CD4-positive, alpha-beta T cell (primary cell): ENCODE measurements at regions not wholly inside any gene's neighbourhood (a gene's known extent, or its start where the extent isn't known, plus 50 kb on each side); places are given as distances from the start of the nearest gene placed in this dataset.

Source experiments
- ATAC-seq: fragments of 200-7000 bp; cut with Tn5 transposase; one replicate; pipeline ENCODE4 v1.10.0; 2022; ENCODE audit warnings: mild to moderate bottlenecking; ENCODE audit not compliant: poor library complexity
- CTCF ChIA-PET: fragments of 350-600 bp; sonication (Branson Sonifier 250); formaldehyde crosslinking; loops from one replicate; lab custom pipeline; 2021; ENCODE audit warnings: antibody characterized with exemption, inconsistent platforms; lab: Charles Lee
- POLR2A ChIA-PET: fragments of 350-600 bp; sonication (Branson Sonifier 250); formaldehyde crosslinking; loops from one replicate; lab custom pipeline; 2021; ENCODE audit warnings: antibody characterized with exemption, inconsistent platforms; lab: Charles Lee
- DNase-seq, 14 experiments: peaks; one replicate each; pipeline ENCODE4 v3.0.0-alpha.2; 2013 to 2020; ENCODE audit warnings: mixed read lengths in 2 of 14
- H3K27ac ChIP-seq, 2 donors: one replicate each; pipeline versions ENCODE4 v1.5.1 to v1.7.0; 2013; ENCODE audit warnings: low read length in 2 of 2, low read depth in 1 of 2, mild to moderate bottlenecking in 1 of 2
- H3K27me3 ChIP-seq, 2 experiments: 1 replicate in 1 of 2; 2 replicates in 1 of 2; pipeline versions ENCODE4 v1.6.1 to v1.7.0; 2013; ENCODE audit warnings: low read length in 2 of 2, control low read depth in 1 of 2, mild to moderate bottlenecking in 1 of 2, moderate library complexity in 1 of 2; ENCODE audit not compliant: insufficient read depth in 2 of 2, control insufficient read depth in 1 of 2
- H3K36me3 ChIP-seq: one replicate; pipeline ENCODE4 v1.6.1; 2013; ENCODE audit warnings: low read length, control low read depth; ENCODE audit not compliant: insufficient read depth
- H3K4me1 ChIP-seq: one replicate; pipeline ENCODE4 v1.6.1; 2013; ENCODE audit warnings: low read length, control low read depth; ENCODE audit not compliant: insufficient read depth
- H3K4me3 ChIP-seq: one replicate; pipeline ENCODE4 v1.5.1; 2013; ENCODE audit warnings: mild to moderate bottlenecking, low read length, moderate library complexity
- H3K9me3 ChIP-seq, 2 experiments: 1 replicate in 1 of 2; 2 replicates in 1 of 2; pipeline versions ENCODE4 v1.6.1 to v1.7.0; 2013; ENCODE audit warnings: low read length in 2 of 2, mild to moderate bottlenecking in 2 of 2, control low read depth in 1 of 2, moderate library complexity in 1 of 2; ENCODE audit not compliant: control insufficient read depth in 1 of 2, insufficient read depth in 1 of 2
- H3K27ac Mint-ChIP-seq: one replicate; pipeline ENCODE4 v1.8.0; 2020; ENCODE audit warnings: mixed read lengths
- H3K27me3 Mint-ChIP-seq: one replicate; pipeline ENCODE4 v1.8.0; 2021; ENCODE audit warnings: mixed read lengths
- H3K36me3 Mint-ChIP-seq: one replicate; pipeline ENCODE4 v1.8.0; 2021; ENCODE audit warnings: low read depth, mixed read lengths
- H3K4me1 Mint-ChIP-seq: one replicate; pipeline ENCODE4 v1.8.0; 2021; ENCODE audit warnings: low read depth, mixed read lengths
- H3K4me3 Mint-ChIP-seq: one replicate; pipeline ENCODE4 v1.8.0; 2020; ENCODE audit warnings: mild to moderate bottlenecking, mixed read lengths
- H3K9me3 Mint-ChIP-seq: one replicate; pipeline ENCODE4 v1.8.0; 2020; ENCODE audit warnings: mixed read lengths
- CTCF ChIP-seq: fragments of 200-600 bp; IDR thresholded peaks from one replicate; pipeline ENCODE4 v1.8.0; 2022; ENCODE audit warnings: antibody characterized with exemption, mild to moderate bottlenecking
- intact Hi-C, 2 experiments: fragments of 100-400 bp; cut with DNase I in 1 of 2; cut with micrococcal nuclease in 1 of 2; formaldehyde crosslinking; loops; one replicate each; pipeline versions ENCODE4 v1.15.1 to v1.9.0; 2023 to 2025; cut with DNase I, micrococcal nuclease

GRCh38 chr5:35476797-35477196, 140.9 kb upstream of the SPEF2 start:
- Histone ChIP-seq H3K27ac (no peak overlapping the region), H3K4me3 (no peak overlapping the region), H3K4me1 (no peaks in the 10 kb centered on the region), H3K27me3 (no peaks in the 10 kb centered on the region), H3K36me3 (no peaks in the 10 kb centered on the region), H3K9me3 (no peaks in the 10 kb centered on the region)
- H3K4me1 Mint-ChIP-seq: peaks cover 18% of the 10 kb centered on the region
- no peak for ATAC-seq
- peaks cover 4% of the 10 kb centered on the region for H3K9me3 Mint-ChIP-seq
- DNase-seq: no peak
- ChIA-PET POLR2A (no interaction called here), CTCF (no interaction called here)
- H3K4me3 Mint-ChIP-seq: no peak overlapping the region
- intact Hi-C loops: no loop called here
- no peak for TF ChIP-seq CTCF
- H3K27ac Mint-ChIP-seq: no peak overlapping the region
- no peaks in the 10 kb centered on the region for H3K27me3 Mint-ChIP-seq
- H3K36me3 Mint-ChIP-seq: peaks cover 8% of the 10 kb centered on the region

DNA sequence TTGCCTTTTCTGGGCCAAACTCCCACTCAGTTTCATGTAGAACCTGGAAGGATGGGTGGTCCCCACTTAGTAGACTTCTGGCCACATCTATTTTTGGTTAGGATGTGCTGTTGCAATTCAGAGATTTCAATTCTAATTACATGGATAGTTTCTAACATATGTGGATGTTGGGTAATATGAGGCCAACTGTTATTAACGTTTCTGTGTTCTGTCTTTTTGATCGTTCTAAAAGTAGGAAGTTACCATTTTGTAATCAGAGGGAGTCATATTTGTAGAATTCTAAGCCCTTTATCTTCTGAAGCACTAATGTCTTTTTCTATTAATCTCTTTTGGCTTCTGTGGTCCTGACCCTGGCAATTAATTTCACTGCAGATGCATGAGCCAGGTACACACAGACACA, 141.6 kb upstream of the SPEF2 start:
- TF ChIP-seq CTCF: no peak
- H3K4me3 Mint-ChIP-seq: no peak overlapping the region
- H3K4me1 Mint-ChIP-seq: peaks cover 18% of the 10 kb centered on the region
- Histone ChIP-seq H3K4me3 (no peak overlapping the region), H3K36me3 (no peaks in the 10 kb centered on the region), H3K4me1 (no peaks in the 10 kb centered on the region), H3K27me3 (no peaks in the 10 kb centered on the region), H3K9me3 (no peaks in the 10 kb centered on the region), H3K27ac (no peak overlapping the region)
- POLR2A ChIA-PET: no interaction called here
- peaks cover 4% of the 10 kb centered on the region for H3K9me3 Mint-ChIP-seq
- peaks cover 8% of the 10 kb centered on the region for H3K36me3 Mint-ChIP-seq
- no peaks in the 10 kb centered on the region for H3K27me3 Mint-ChIP-seq
- CTCF ChIA-PET: no interaction called here
- intact Hi-C loops: no loop called here
- DNase-seq (no peak), ATAC-seq (no peak)
- H3K27ac Mint-ChIP-seq: no peak overlapping the region

GRCh38 chr5:35473589-35473988, 144.1 kb upstream of the SPEF2 start:
- Mint-ChIP-seq H3K4me1 (peaks cover 5% of the 10 kb centered on the region), H3K27ac (no peak overlapping the region), H3K36me3 (no peaks in the 10 kb centered on the region), H3K27me3 (no peaks in the 10 kb centered on the region), H3K4me3 (no peak overlapping the region), H3K9me3 (no peaks in the 10 kb centered on the region)
- Histone ChIP-seq H3K27me3 (no peaks in the 10 kb centered on the region), H3K4me1 (no peaks in the 10 kb centered on the region), H3K4me3 (no peak overlapping the region), H3K36me3 (no peaks in the 10 kb centered on the region), H3K9me3 (no peaks in the 10 kb centered on the region), H3K27ac (no peak overlapping the region)
- CTCF ChIA-PET: no interaction called here
- no peak for TF ChIP-seq CTCF
- intact Hi-C loops: no loop called here
- POLR2A ChIA-PET: no interaction called here
- no peak for ATAC-seq
- no peak for DNase-seq
